Prostate gland (tissue), 2 donors: ENCODE measurements at regions not wholly inside any gene's neighbourhood (a gene's known extent, or its start where the extent isn't known, plus 50 kb on each side); places are given as distances from the start of the nearest gene placed in this dataset.

Experiments
- DNase-seq: peaks from one replicate; pipeline ENCODE4 v3.0.0-alpha.2; 2019; ENCODE audit warnings: low spot score
- H3K27ac ChIP-seq, 2 donors: fragments of 200-600 bp; sonication (generic); 2 replicates each; pipeline ENCODE4 v1.5.1; 2017 to 2019
- H3K27me3 ChIP-seq: fragments of 200-600 bp; sonication (generic); replicated peaks from 2 replicates; pipeline ENCODE4 v1.5.1; 2019; ENCODE audit not compliant: insufficient read depth
- H3K36me3 ChIP-seq, 2 donors: fragments of 200-600 bp; sonication (generic); 1 replicate in 1 of 2; 2 replicates in 1 of 2; pipeline versions ENCODE4 v1.5.1 to v1.8.1; 2017 to 2019
- H3K4me1 ChIP-seq: fragments of 200-600 bp; sonication (generic); replicated peaks from 2 replicates; pipeline ENCODE4 v1.5.1; 2019
- H3K4me3 ChIP-seq, 2 donors: fragments of 200-600 bp; sonication (generic); 2 replicates each; pipeline ENCODE4 v1.5.1; 2017 to 2019
- H3K9me3 ChIP-seq: fragments of 200-600 bp; sonication (generic); 2 replicates; pipeline ENCODE4 v1.5.1; 2017
- CTCF ChIP-seq, 4 experiments: fragments of 200-600 bp in 2 of 4; fragments of 450-650 bp in 2 of 4; sonication (generic) in 2 of 4; IDR thresholded peaks; 1 replicate in 3 of 4; 2 replicates in 1 of 4; pipeline ENCODE4 v1.5.1; 2016 to 2019; ENCODE audit warnings: antibody characterized with exemption in 4 of 4, mild to moderate bottlenecking in 2 of 4, moderate library complexity in 2 of 4
- POLR2A ChIP-seq: fragments of 450-650 bp; IDR thresholded peaks from one replicate; pipeline ENCODE4 v1.6.1; 2016; ENCODE audit warnings: antibody characterized with exemption, mild to moderate bottlenecking
- POLR2AphosphoS5 ChIP-seq: sonication (generic); formaldehyde crosslinking; IDR thresholded peaks from one replicate; pipeline ENCODE4 v1.6.1; 2017; ENCODE audit warnings: antibody characterized with exemption
- WGBS: methylation state at CpG from one replicate; pipeline ENCODE4 v1.1.5; 2018; 5-methylcytosine and 5-hydroxymethylcytosine counted together
- intact Hi-C: fragments of 100-400 bp; cut with DNase I; formaldehyde crosslinking; loops from one replicate; pipeline ENCODE4 v1.14.2; 2022

- Histone ChIP-seq H3K36me3 (no peaks in the 10 kb centered on the region), H3K27me3 (no peaks in the 10 kb centered on the region), H3K9me3 (no peaks in the 10 kb centered on the region), H3K4me3 (no peak overlapping the region), H3K27ac (no peak overlapping the region), H3K4me1 (no peaks in the 10 kb centered on the region)
- WGBS, result 93% methylated on average over 7 of the region's 7 CpGs
- no peak for DNase-seq
- no peak for TF ChIP-seq CTCF (IDR thresholded peaks at IDR 0.05)
- no peak for TF ChIP-seq POLR2A
- TF ChIP-seq POLR2AphosphoS5, result no peak
- intact Hi-C loops, result no loop called here
Measured at GRCh38 chr10:4673279-4674040, 152.5 kb upstream of the AKR1E2 start.

- H3K27ac ChIP-seq, result no peak overlapping the region
- H3K9me3 ChIP-seq, result no peaks in the 10 kb centered on the region
- no peaks in the 10 kb centered on the region for H3K4me1 ChIP-seq
- DNase-seq, result no peak
- WGBS, result 57% methylated on average over 1 of the region's 1 CpG
- TF ChIP-seq POLR2A (no peak), CTCF (IDR thresholded peaks at IDR 0.05) (no peak), POLR2AphosphoS5 (no peak)
- intact Hi-C loops, result no loop called here
- H3K36me3 ChIP-seq, result no peaks in the 10 kb centered on the region
- no peak overlapping the region for H3K4me3 ChIP-seq
- no peaks in the 10 kb centered on the region for H3K27me3 ChIP-seq
Measured at GRCh38 chr10:4672201-4672600, 153.8 kb upstream of the AKR1E2 start.

- no peaks in the 10 kb centered on the region for H3K27me3 ChIP-seq
- intact Hi-C loops, result no loop called here
- no peak overlapping the region for H3K4me3 ChIP-seq
- 64% methylated on average over 9 of the region's 9 CpGs for WGBS
- H3K27ac ChIP-seq, result no peak overlapping the region
- H3K36me3 ChIP-seq, result no peaks in the 10 kb centered on the region
- no peak for DNase-seq
- TF ChIP-seq CTCF (IDR thresholded peaks at IDR 0.05) (no peak), POLR2A (no peak), POLR2AphosphoS5 (no peak)
- no peaks in the 10 kb centered on the region for H3K9me3 ChIP-seq
- H3K4me1 ChIP-seq, result no peaks in the 10 kb centered on the region
Measured at GRCh38 chr10:4671451-4672145, 154.4 kb upstream of the AKR1E2 start.

- Histone ChIP-seq H3K36me3 (no peaks in the 10 kb centered on the region), H3K9me3 (no peaks in the 10 kb centered on the region), H3K27ac (no peak overlapping the region), H3K4me1 (no peaks in the 10 kb centered on the region), H3K4me3 (no peak overlapping the region), H3K27me3 (no peaks in the 10 kb centered on the region)
- intact Hi-C loops, result no loop called here
- no peak for TF ChIP-seq CTCF (IDR thresholded peaks at IDR 0.05)
- no peak for TF ChIP-seq POLR2AphosphoS5
- TF ChIP-seq POLR2A, result no peak
- DNase-seq, result no peak
Measured at GRCh38 chr10:4670737-4671136, 155.3 kb upstream of the AKR1E2 start.

- DNase-seq, result no peak
- Histone ChIP-seq H3K36me3 (no peaks in the 10 kb centered on the region), H3K4me1 (no peaks in the 10 kb centered on the region), H3K27ac (no peak overlapping the region), H3K4me3 (no peak overlapping the region), H3K9me3 (no peaks in the 10 kb centered on the region), H3K27me3 (no peaks in the 10 kb centered on the region)
- WGBS, result 96% methylated on average over 2 of the region's 2 CpGs
- intact Hi-C loops, result no loop called here
- no peak for TF ChIP-seq POLR2A
- TF ChIP-seq POLR2AphosphoS5, result no peak
- TF ChIP-seq CTCF (IDR thresholded peaks at IDR 0.05), result no peak
Measured at GRCh38 chr10:4669585-4669984, 156.4 kb upstream of the AKR1E2 start.
